ENCODE measurements at regions not wholly inside any gene's neighbourhood (a gene's known extent, or its start where the extent isn't known, plus 50 kb on each side); places are given as distances from the start of the nearest gene placed in this dataset.

DNA sequence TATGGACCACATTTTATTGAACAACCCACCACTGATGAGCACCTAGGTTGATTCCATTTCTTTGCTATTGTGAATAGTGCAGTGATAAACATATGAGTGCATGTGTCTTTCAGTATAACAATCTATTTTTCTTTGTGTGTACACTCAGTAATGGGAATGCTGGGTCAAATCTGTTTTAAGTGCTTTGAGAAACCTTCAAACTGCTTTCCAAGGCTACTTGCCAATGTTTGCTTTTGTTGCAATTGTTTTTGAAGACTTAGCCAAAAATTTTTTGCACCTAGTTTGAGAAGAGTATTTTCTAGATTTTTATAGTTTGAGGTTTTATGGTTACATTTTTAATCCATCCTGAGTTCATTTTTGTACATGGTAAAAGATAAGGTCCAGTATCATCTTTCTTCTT, 587.4 kb upstream of the SETBP1 start:
- H3K4me3 ChIP-seq: no peak overlapping the region
- intact Hi-C loops (cut with DNase I): no loop called here
- no peaks in the 10 kb centered on the region for H3K27me3 ChIP-seq
- no peak overlapping the region for H3K27ac ChIP-seq (replicated peaks in 1 of 4)
- no peaks in the 10 kb centered on the region for H3K36me3 ChIP-seq
- no peak for DNase-seq (ENCODE audit: extremely low spot score)
- no peaks in the 10 kb centered on the region for H3K9me3 ChIP-seq
- H3K4me1 ChIP-seq: no peaks in the 10 kb centered on the region
- TF ChIP-seq, protein P1, sequence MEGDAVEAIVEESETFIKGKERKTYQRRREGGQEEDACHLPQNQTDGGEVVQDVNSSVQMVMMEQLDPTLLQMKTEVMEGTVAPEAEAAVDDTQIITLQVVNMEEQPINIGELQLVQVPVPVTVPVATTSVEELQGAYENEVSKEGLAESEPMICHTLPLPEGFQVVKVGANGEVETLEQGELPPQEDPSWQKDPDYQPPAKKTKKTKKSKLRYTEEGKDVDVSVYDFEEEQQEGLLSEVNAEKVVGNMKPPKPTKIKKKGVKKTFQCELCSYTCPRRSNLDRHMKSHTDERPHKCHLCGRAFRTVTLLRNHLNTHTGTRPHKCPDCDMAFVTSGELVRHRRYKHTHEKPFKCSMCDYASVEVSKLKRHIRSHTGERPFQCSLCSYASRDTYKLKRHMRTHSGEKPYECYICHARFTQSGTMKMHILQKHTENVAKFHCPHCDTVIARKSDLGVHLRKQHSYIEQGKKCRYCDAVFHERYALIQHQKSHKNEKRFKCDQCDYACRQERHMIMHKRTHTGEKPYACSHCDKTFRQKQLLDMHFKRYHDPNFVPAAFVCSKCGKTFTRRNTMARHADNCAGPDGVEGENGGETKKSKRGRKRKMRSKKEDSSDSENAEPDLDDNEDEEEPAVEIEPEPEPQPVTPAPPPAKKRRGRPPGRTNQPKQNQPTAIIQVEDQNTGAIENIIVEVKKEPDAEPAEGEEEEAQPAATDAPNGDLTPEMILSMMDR (IDR thresholded peaks at IDR 0.05): no peak
- TF ChIP-seq EP300 (IDR thresholded peaks at IDR 0.05) (no peak), POLR2AphosphoS5 (IDR thresholded peaks at IDR 0.05) (no peak)

DNA sequence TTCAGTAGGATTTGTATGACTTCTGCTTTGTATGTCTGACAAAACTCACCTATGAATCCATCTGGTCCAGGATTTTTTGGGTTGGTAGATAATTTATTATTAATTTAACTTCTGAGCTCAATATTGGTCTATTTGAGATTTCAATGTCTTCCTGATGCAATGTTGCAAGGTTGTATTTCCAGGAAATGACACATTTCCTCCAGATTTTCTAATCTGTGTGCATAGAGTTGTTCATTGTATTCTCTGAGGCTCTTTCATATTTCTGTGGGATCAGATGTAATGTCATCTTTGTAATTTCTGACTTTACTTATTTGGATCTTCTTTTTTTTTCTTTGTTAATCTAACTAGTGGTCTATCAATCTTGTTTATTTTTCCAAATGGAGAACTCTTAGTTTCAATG, 584.7 kb upstream of the SETBP1 start:
- H3K27ac ChIP-seq (replicated peaks in 1 of 4): no peak overlapping the region
- TF ChIP-seq POLR2AphosphoS5 (IDR thresholded peaks at IDR 0.05) (no peak), EP300 (IDR thresholded peaks at IDR 0.05) (no peak), POLR2A (IDR thresholded peaks at IDR 0.05; ENCODE audit: low read depth) (no peak)
- TF ChIP-seq, protein P1 (IDR thresholded peaks at IDR 0.05): no peak
- DNase-seq (ENCODE audit: extremely low spot score): no peak
- H3K27me3 ChIP-seq: no peaks in the 10 kb centered on the region
- intact Hi-C loops (cut with DNase I): no loop called here
- no peaks in the 10 kb centered on the region for H3K36me3 ChIP-seq
- no peak overlapping the region for H3K4me3 ChIP-seq
- H3K9me3 ChIP-seq: no peaks in the 10 kb centered on the region
- no peaks in the 10 kb centered on the region for H3K4me1 ChIP-seq

DNA sequence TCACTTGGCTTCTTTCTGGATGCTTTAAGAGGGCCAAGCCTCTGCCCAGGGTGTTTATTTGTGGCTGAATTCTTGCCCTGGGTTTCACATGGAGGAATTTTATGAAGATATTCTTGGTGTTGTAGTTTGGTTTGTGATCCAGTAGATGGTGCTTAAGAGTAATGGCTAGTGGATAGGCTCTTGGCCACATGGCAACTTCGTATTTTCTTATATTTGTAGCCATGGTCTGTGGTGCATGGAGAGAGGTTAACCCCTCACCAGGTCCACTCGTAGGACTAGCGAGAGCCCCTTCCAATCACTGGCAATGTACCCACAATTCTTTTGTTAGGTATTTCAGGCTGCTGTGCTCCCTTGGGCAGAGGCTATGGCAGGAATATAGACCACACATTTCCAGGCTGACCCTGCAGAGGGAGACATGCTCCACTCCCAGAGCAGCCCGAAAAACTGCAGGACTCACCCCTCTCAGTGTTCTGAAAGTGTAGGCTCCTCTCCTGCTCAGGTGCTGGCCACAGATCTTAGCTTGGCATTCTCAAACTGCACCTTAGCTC, 582.1 kb upstream of the SETBP1 start:
- H3K4me3 ChIP-seq: no peak overlapping the region
- H3K36me3 ChIP-seq: no peaks in the 10 kb centered on the region
- peaks cover 0 to 4% (median 0%) of the 10 kb centered on the region in 4 donors for H3K9me3 ChIP-seq
- no peak overlapping the region for H3K27ac ChIP-seq (replicated peaks in 1 of 4)
- DNase-seq (ENCODE audit: extremely low spot score): no peak
- H3K27me3 ChIP-seq: no peaks in the 10 kb centered on the region
- no peak for TF ChIP-seq POLR2A (IDR thresholded peaks at IDR 0.05; ENCODE audit: low read depth)
- TF ChIP-seq, protein P1 (IDR thresholded peaks at IDR 0.05): peak in 1 of 3 experiments; percentile 35
- intact Hi-C loops (cut with DNase I): no loop called here
- no peaks in the 10 kb centered on the region for H3K4me1 ChIP-seq
- 52% methylated on average over 4 of the region's 4 CpGs for WGBS

DNA sequence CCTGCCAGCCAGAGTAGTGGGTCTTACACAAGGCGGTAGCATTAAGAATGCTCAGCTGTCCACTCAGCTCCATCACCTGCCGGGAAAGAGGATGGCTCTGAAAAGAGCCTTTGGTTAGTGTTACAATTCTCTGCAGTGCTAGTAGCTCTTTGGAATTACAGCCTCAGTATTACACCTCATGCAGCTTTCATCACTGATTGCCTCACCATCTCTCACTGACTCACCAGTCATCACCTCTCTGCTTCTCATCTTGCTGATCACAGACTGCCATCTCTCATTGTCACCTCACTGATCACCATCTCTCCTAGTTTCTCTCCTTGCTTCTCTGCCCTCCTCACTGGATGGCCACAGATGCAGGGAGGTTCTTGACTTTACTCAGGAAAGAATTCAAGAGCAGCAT, 573.5 kb upstream of the SETBP1 start:
- Histone ChIP-seq H3K27ac (replicated peaks in 1 of 4) (no peak overlapping the region), H3K4me1 (no peaks in the 10 kb centered on the region), H3K4me3 (no peak overlapping the region), H3K9me3 (peaks cover 0 to 4% (median 0%) of the 10 kb centered on the region in 4 donors), H3K27me3 (no peaks in the 10 kb centered on the region), H3K36me3 (no peaks in the 10 kb centered on the region)
- no peak for DNase-seq (ENCODE audit: extremely low spot score)
- WGBS: 94% methylated on average over 2 of the region's 2 CpGs
- intact Hi-C loops (cut with DNase I): no loop called here
- TF ChIP-seq POLR2A (IDR thresholded peaks at IDR 0.05; ENCODE audit: low read depth): no peak
- TF ChIP-seq EP300 (IDR thresholded peaks at IDR 0.05): no peak
- TF ChIP-seq, protein P1 (IDR thresholded peaks at IDR 0.05): no peak
- no peak for TF ChIP-seq POLR2AphosphoS5 (IDR thresholded peaks at IDR 0.05)

DNA sequence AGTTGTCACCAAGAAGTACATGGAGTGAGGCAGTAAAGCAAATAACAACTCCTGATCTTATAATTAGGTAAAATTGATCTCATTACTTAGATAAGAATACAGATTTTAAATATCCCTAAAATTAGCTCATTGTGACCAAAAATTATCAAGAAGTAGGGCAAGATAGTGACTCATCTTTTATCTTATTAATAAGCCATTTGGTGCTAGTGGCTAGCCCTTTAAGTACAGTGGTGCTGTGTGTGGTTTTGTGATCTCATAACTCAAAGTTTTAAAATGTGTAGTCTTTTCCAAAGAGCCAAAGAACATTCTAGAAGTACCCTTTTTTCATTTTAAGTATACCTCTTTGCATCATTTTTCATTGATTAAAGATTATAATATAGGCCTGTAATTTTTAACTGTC, 569.4 kb upstream of the SETBP1 start:
- TF ChIP-seq EP300 (IDR thresholded peaks at IDR 0.05): no peak
- no peak for TF ChIP-seq POLR2AphosphoS5 (IDR thresholded peaks at IDR 0.05)
- TF ChIP-seq POLR2A (IDR thresholded peaks at IDR 0.05; ENCODE audit: low read depth): no peak
- TF ChIP-seq, protein P1 (IDR thresholded peaks at IDR 0.05): no peak
- Histone ChIP-seq H3K27ac (replicated peaks in 1 of 4) (no peak overlapping the region), H3K27me3 (no peaks in the 10 kb centered on the region), H3K36me3 (no peaks in the 10 kb centered on the region), H3K9me3 (no peaks in the 10 kb centered on the region), H3K4me1 (no peaks in the 10 kb centered on the region), H3K4me3 (no peak overlapping the region)
- DNase-seq (ENCODE audit: extremely low spot score): no peak
- intact Hi-C loops (cut with DNase I): no loop called here
